Nucleus accumbens (tissue), 56 donors: ENCODE measurements at regions not wholly inside any gene's neighbourhood (a gene's known extent, or its start where the extent isn't known, plus 50 kb on each side); places are given as distances from the start of the nearest gene placed in this dataset.

ENCODE experiments used
- DNase-seq, 56 donors: peaks; one replicate each; lab custom pipeline; 2025; lab: John Stamatoyannopoulos, UW

DNA sequence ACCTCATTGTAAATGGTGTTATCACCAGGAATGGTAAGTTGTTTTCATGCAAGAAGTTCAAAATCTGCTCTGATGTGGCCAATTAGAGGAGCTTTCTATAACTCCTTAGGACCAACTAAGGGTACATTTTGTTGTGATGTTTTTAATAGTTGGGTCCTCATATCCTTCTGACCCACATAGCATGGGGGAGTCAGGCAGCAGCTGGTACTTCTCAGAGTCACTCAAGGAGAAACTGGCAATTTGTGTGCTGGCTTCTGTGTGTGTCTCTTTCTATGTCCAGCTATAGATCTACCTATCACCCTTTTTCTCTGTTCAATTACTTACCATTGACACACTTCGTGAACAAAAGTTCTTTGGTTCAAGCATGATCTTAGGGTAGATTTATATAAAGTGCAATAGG lies 194.3 kb upstream of the TENM3 start:
- no peak for DNase-seq

- DNase-seq, result no peak
Observed at GRCh38 chr4:182056866-182057265, 186.3 kb upstream of the TENM3 start.

DNA sequence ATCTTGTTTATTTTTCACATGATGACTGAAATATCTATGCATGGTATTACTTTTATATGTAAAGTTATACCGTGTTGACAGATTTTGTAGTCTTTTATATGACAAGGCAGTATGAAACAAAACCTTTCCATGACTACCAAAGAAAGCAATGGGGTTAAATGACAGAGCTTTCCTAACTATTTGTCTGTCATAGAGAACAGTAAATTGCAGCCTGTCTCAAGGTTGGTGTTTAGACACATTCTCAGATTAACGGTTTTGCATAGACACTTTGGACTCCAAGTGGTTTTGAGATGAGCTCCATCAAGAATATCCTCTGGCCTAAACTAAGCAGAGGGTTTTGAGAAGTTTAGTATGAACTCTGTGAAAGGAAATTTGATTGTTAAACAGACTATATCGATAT lies 180.7 kb upstream of the TENM3 start:
- no peak for DNase-seq

DNA sequence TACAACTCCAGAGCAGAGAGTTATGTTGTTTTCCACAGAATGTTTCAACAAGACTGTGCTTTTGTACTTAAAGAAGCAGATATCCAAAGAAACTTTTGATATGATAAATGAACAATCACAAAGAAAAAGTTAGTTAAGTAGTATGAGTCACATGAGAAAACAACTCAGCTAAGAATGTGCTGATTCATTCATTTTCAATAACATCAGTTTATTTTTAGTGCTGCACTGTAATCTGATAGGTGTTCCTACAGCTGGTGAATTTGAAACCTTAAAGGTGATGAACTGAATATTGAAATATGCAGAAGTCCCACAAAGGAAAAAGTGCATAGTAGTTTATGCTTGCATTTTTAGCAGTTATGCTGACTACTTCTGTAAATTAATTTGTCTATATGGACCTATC lies 180.3 kb upstream of the TENM3 start:
- no peak for DNase-seq

DNA sequence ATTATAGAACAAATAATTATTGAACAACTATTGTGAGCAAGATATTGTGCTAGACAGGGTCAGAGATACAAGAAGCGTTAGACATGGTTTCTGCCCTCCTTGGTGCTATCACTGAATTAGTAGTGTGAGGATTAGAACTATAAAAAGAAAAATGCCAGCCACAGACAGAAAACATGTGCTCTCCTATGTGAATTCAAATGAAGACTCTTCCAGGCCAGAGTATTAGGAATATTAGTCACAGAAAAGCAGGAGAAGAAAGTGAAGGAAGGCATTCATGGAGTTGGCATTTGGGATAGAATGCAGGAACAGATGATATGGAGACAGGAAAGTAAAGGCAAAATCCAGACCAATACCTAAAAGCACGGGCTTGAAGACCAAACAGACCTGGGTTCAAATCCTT lies 179.6 kb upstream of the TENM3 start:
- DNase-seq, result no peak

DNA sequence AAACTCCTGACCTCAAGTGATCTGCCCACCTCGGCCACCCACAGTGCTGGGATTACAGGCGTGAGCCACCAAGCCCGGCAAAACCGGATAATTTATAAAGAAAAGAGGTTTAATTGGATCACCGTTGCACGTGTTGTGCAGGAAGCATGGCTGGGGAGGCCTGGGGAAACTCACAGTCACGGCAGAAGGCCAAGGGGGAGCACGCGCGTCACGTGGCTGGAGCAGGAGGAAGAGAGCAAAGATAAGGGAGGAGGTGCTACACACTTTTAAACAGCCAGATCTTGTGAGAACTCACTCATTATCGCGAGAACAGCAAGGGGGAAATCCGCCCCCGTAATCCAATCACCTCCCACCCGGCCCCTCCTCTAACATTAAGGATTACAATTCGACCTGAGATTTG lies 177.9 kb upstream of the TENM3 start:
- no peak for DNase-seq

DNA sequence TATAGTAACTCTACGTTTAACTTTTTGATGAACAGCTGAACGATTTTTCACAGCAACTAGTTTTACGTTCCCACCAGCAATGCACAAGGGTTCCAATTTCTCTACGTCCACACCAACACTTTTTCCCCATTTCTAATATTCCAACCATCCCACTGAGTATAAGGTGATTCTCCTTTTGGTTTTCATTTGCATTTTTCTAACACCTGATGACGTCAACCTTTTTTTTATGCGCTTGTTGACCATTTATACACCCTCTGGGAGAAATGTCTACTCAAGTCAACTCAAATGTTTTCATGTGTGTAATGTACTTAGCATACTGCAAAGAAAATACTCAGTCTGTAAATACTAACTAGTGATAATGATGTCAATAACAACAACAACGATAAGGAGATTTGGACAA lies 177.2 kb upstream of the TENM3 start:
- no peak for DNase-seq

DNA sequence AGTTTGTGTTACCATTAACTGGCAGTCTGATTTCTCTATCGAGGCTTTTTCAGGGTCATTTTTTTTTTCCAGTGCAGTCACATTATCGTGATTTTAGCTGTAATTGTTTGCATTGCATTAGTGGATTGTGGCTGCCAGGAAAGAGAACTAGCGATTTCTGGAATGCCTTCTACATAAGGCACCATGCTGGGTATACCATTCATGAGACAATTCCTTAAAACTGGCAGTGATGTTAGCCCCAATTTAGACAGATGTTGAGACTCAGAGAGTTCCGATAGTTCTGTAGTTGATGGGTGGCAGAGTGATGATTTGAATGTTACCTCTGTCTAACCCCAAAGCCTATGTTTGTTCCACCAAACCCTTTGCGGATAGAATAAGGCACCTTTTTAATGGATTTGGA lies 175.4 kb upstream of the TENM3 start:
- DNase-seq, result no peak

GRCh38 chr4:182068920-182069319 lies 174.3 kb upstream of the TENM3 start:
- no peak for DNase-seq

- DNase-seq, result no peak
Observed at GRCh38 chr4:182073278-182073677, 169.9 kb upstream of the TENM3 start.

GRCh38 chr4:182074139-182074538 lies 169.1 kb upstream of the TENM3 start:
- DNase-seq, result peak in 5 of 56 donors; percentile 3 to 10 (median 5)

- DNase-seq, result no peak
Observed at GRCh38 chr4:182074810-182075209, 168.4 kb upstream of the TENM3 start.

GRCh38 chr4:182082910-182083309 lies 160.3 kb upstream of the TENM3 start:
- DNase-seq, result no peak

DNA sequence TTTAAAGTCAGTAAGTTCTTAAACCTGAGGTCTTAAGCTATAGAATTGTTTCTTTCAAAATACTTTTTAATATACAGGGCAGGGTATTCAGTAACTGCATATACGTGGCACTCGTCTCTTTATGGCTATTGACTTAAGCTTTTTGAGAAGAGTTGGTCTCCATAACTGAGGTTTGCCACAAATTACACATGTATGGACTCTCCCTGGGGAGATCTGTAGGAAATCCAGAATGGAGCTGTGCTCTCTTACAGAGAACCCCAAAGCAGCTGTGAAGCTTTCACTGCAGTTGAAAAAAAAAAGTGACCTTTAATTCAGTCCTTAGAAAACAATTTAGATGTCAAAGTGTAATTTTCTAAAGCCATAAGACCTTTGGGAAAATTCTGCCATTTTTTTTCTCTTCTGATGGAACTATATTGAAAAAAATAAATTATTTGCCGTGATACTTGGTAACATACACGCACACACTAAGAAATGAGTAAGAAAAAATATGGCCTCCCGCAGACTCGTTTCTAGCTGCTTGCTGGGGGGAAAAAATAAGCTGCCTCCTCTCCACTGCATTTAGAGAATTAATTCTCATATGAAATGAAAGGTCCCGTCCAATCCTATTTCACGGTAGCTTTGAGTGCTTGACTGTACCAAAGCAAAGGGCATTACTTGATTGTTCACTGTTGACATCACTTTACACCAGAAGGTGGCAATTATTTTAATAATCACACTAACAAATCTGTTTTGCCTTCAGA lies 159.4 kb upstream of the TENM3 start:
- no peak for DNase-seq

GRCh38 chr4:182085051-182085480 lies 158.1 kb upstream of the TENM3 start:
- no peak for DNase-seq

- DNase-seq, result no peak
Observed at GRCh38 chr4:182089326-182089725, 153.9 kb upstream of the TENM3 start.

GRCh38 chr4:182090186-182090585 lies 153.0 kb upstream of the TENM3 start:
- no peak for DNase-seq

GRCh38 chr4:182091128-182091527 lies 152.1 kb upstream of the TENM3 start:
- DNase-seq, result no peak

- no peak for DNase-seq
Observed at GRCh38 chr4:182093431-182093831, 149.8 kb upstream of the TENM3 start.

DNA sequence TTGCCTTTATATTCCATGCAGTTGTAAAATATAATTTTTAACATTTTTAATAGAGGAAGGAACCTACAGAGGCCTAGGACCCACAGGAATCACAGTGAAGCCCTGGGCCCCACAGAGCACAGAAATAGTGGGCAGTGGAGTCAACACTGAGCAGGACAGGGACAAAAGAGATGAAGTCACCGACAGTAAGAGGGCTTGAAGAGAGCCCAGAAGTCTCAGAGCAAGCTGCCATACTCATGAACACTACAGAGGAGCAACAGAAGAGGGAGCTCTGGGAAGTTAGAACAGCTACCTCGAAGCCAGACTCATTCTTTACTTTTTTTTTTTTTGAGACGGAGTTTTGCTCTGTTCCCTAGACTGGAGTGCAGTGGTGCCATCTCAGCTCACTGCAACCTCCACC lies 149.3 kb upstream of the TENM3 start:
- no peak for DNase-seq

- no peak for DNase-seq
Observed at GRCh38 chr4:182101618-182102017, 141.6 kb upstream of the TENM3 start.

- no peak for DNase-seq
Observed at GRCh38 chr4:182102576-182102975, 140.6 kb upstream of the TENM3 start.
